Astrocyte of the cerebellum (primary cell): ENCODE measurements at regions not wholly inside any gene's neighbourhood (a gene's known extent, or its start where the extent isn't known, plus 50 kb on each side); places are given as distances from the start of the nearest gene placed in this dataset.

Experiments
- DNase-seq: peaks from one replicate; pipeline ENCODE4 v3.0.0-alpha.2; 2011; ENCODE audit warnings: low read depth
- H3K4me3 ChIP-seq: 2 replicates; pipeline ENCODE4 v1.5.1; 2011; ENCODE audit warnings: mild to moderate bottlenecking, low read depth, low read length, moderate library complexity
- in situ Hi-C: cut with HindIII; loops from 2 replicates; pipeline ENCODE4 v1.10.0; 2017; ENCODE audit warnings: low sequenced_read_pairs
- TF ChIP-seq, protein P1 (sequence below): IDR thresholded peaks from 2 replicates; pipeline ENCODE4 v1.5.1; 2012; ENCODE audit warnings: low read length, low read depth, moderate library complexity, mild to moderate bottlenecking; ENCODE audit errors: missing control alignments

DNA sequence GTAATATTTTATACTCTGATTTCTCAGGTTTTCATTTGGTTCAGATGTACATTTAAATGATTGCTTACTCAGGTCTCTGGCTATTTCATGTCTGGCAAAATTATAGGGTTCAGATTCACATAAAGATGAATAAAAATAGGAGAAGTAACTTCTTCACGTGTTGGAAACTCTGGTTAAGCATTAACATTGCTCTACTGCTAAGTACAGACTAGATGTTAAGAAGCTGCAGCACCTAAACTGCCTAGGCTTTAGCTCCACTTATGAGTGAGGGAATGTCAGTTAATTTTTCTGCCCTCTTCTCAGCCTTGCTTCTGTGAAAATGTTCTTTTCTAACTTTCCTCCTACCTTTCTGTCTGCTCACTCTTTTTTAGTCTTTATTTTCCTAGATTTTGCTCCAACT is 361.2 kb downstream of the ARAP2 start:
- in situ Hi-C loops: no loop called here
- no peak overlapping the region for H3K4me3 ChIP-seq
- TF ChIP-seq, protein P1, sequence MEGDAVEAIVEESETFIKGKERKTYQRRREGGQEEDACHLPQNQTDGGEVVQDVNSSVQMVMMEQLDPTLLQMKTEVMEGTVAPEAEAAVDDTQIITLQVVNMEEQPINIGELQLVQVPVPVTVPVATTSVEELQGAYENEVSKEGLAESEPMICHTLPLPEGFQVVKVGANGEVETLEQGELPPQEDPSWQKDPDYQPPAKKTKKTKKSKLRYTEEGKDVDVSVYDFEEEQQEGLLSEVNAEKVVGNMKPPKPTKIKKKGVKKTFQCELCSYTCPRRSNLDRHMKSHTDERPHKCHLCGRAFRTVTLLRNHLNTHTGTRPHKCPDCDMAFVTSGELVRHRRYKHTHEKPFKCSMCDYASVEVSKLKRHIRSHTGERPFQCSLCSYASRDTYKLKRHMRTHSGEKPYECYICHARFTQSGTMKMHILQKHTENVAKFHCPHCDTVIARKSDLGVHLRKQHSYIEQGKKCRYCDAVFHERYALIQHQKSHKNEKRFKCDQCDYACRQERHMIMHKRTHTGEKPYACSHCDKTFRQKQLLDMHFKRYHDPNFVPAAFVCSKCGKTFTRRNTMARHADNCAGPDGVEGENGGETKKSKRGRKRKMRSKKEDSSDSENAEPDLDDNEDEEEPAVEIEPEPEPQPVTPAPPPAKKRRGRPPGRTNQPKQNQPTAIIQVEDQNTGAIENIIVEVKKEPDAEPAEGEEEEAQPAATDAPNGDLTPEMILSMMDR: no peak
- no peak for DNase-seq

DNA sequence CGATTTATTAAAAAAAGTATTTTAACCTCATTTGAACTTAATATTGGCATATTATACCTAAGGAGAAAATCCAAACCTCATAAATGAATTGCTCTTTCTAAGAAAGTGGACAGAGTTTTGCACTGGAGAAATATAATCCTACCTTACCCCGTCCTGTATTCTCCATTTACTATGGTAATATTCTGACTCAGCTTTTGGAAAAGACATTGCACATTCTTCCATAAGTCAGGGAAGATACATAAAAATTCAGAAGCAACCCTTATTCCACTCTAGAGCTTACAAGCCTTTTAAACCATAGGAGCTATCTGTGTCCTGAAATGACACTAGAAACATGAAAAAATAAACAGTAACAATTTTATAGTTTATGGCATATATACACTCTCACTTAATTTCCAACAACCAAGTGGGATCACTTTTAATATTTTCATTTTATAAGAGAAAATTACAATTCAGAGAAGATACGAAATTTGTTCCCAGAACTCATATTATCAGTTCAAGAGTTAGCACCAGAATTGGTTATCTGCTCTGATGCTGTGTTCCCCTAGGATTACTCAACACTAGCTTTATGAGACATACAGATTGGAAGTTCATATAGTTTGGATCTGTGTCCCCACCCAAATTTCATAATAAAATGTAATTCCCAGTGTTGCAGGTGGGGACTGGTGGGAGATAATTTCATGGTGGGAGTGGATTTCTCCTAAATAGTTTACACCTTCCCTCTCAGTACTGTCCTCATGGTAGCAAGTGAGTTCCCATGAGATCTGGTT is 359.4 kb downstream of the ARAP2 start:
- TF ChIP-seq, protein P1: no peak
- DNase-seq: no peak
- no peak overlapping the region for H3K4me3 ChIP-seq
- in situ Hi-C loops: no loop called here

DNA sequence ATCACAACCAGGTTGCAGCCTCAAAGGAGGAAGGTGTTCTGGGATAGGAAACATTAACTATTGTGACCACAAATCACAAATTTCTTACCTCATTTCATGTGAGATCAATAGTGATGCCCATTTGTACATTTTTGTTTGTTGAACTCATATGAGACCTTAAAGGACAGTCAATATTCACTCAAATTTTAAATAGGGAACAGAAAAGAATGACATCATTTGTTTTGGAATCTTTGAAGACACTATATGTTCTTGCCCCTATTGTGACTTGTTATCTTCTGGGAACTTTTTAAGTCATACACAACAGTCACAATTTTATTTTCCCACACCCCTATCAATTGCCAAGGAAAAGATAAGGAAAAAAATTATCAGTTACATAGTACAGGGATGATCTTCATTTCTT is 346.5 kb downstream of the ARAP2 start:
- in situ Hi-C loops: no loop called here
- no peak for DNase-seq
- H3K4me3 ChIP-seq: no peak overlapping the region
- TF ChIP-seq, protein P1: no peak

DNA sequence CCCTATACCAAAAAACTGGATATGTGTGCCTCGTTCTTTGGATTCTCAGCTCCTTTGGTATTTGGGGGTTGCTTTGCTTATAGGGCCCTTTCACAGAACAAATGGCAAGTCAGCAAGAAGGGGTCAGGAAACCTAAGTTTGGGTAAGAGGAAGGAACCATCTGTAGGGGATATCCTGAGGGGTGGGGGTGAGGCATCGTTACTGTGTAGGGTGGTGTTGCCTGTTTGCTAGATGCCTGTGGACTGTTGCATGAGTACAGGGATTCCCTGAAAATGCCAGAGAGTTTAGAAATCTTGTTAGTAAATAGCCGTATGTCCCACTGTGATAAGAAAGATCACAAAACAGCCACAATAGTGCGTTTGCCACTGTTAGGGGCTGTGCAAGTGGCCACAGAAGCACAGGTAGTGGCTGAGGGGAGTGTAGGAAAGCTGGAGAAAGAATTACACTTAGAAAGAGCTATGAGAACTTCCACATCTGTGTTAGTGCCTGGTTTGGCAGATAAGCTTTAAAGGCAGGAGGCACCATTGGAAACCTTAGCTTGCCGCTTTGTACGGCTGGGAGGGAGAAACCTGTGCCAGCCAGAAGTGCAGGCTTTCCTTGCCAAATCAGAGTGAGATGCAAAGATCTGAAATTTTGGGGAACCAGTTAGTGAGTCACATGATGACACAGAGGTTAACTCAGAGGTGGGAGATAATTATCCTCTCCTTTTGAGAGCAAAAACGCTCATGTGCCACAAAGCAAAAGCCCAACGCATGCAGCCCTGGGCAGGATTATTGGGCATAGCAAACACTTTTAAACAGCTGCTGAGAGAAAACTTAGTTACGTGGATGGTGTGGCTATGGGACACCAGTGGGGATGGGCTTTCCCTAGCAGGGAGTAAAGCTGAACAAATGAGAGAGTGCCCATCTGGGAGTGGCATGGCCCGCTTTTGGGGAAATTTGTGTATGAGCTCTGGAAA is 343.7 kb downstream of the ARAP2 start:
- DNase-seq: no peak
- TF ChIP-seq, protein P1: no peak
- in situ Hi-C loops: no loop called here
- no peak overlapping the region for H3K4me3 ChIP-seq

DNA sequence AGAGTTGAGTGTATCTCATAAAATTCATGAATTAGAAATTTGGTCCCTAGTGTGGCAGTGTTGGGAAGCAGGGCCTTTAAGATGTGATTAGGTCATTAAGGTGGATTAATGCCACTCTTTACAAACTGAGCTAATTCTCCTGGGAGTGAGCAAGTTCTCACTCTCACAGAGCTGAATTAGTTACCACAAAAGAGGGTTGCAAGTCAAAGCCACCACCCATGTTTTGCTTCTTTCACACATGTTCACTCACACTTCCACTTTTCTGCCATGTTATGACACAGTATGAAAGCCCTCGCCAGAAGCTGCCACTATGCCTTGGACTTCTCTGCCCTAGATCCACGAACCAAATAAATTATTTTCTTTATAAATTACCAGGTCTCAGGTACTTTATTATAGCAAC is 332.1 kb downstream of the ARAP2 start:
- in situ Hi-C loops: no loop called here
- DNase-seq: no peak
- H3K4me3 ChIP-seq: no peak overlapping the region
- TF ChIP-seq, protein P1: no peak

DNA sequence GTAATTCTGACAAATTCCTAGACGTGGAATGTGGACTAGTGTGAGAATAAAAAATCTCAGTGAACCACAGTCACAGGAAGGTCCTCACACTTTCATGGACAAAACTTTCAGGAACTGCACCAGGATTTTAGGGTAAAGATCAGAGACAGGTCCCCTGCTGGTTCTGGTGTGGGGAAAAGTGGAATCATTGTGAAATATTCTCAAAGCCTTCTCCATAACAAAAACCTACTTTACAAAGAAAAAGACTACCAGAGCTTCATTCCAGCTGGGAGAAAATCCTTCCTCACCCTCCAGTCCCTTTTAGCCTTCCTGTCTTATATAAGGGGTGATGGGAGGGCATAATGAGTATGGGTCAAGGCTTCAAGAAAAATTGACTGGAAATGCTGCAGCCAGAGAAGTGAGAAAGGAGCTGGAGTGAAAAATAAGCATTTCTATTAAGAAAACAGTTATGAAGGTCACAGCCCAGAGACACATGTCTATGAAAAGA is 325.8 kb downstream of the ARAP2 start:
- TF ChIP-seq, protein P1: no peak
- no peak overlapping the region for H3K4me3 ChIP-seq
- no peak for DNase-seq
- in situ Hi-C loops: no loop called here
